H1 (cell line): ENCODE measurements at regions not wholly inside any gene's neighbourhood (a gene's known extent, or its start where the extent isn't known, plus 50 kb on each side); places are given as distances from the start of the nearest gene placed in this dataset.

ENCODE experiments used
- CTCF ChIA-PET: fragments of 300-600 bp; sonication (Branson Sonifier 250); formaldehyde crosslinking; loops from one replicate; lab custom pipeline; 2021; ENCODE audit not compliant: partially characterized antibody; lab: Charles Lee
- POLR2A ChIA-PET: fragments of 300-600 bp; sonication (Branson Sonifier 250); formaldehyde crosslinking; loops from one replicate; lab custom pipeline; 2021; ENCODE audit warnings: inconsistent platforms; ENCODE audit not compliant: partially characterized antibody; lab: Charles Lee
- DNase-seq, 2 experiments: peaks; one replicate each; pipeline versions ENCODE4 v3.0.0 to v3.0.0-alpha.2; 2010 to 2022; ENCODE audit warnings: low spot score in 2 of 2, low read depth in 1 of 2, mixed read lengths in 1 of 2
- FAIRE-seq: peaks from 2 replicates; lab custom pipeline; 2011; peaks lifted over from hg19 to GRCh38; lab: Jason Lieb, UNC
- H2AFZ ChIP-seq: 2 replicates; pipeline ENCODE4 v1.8.1; 2012; ENCODE audit warnings: low read length, inconsistent platforms
- H2AK5ac ChIP-seq: 2 replicates; pipeline ENCODE4 v1.6.1; 2013; ENCODE audit warnings: low read depth, low read length
- H2BK120ac ChIP-seq: replicated peaks from 2 replicates; pipeline ENCODE3; 2013; ENCODE audit warnings: low read depth, low read length, inconsistent platforms
- H2BK12ac ChIP-seq: 2 replicates; pipeline ENCODE4 v1.6.1; 2013; ENCODE audit warnings: low read depth, low read length
- H2BK15ac ChIP-seq: 2 replicates; pipeline ENCODE4 v1.6.1; 2013; ENCODE audit warnings: low read length
- H2BK20ac ChIP-seq: 2 replicates; pipeline ENCODE4 v1.6.1; 2013; ENCODE audit warnings: low read length
- H2BK5ac ChIP-seq: 2 replicates; pipeline ENCODE4 v1.6.1; 2013; ENCODE audit warnings: low read depth, low read length
- H3K14ac ChIP-seq: 2 replicates; pipeline ENCODE4 v1.6.1; 2013; ENCODE audit warnings: inconsistent platforms; ENCODE audit not compliant: insufficient read length
- H3K18ac ChIP-seq: 2 replicates; pipeline ENCODE4 v1.6.1; 2013; ENCODE audit warnings: low read length; ENCODE audit errors: extremely low read depth
- H3K23ac ChIP-seq: 2 replicates; pipeline ENCODE4 v1.6.1; 2013; ENCODE audit warnings: inconsistent platforms; ENCODE audit not compliant: insufficient read length
- H3K23me2 ChIP-seq: 2 replicates; pipeline ENCODE4 v1.6.1; 2013; ENCODE audit warnings: low read depth, low read length
- H3K27ac ChIP-seq: 2 replicates; pipeline ENCODE4 v1.6.1; 2011; ENCODE audit warnings: low read depth, low read length, inconsistent platforms
- H3K27me3 ChIP-seq, 4 experiments: replicated peaks in 1 of 4; 1 replicate in 1 of 4; 2 replicates in 3 of 4; pipeline versions ENCODE4 v1.6.1 to v1.8.1; 2011 to 2013; ENCODE audit warnings: low read length in 3 of 4, mild to moderate bottlenecking in 3 of 4, inconsistent platforms in 2 of 4, mixed read lengths in 2 of 4, moderate library complexity in 1 of 4; ENCODE audit not compliant: control insufficient read depth in 3 of 4, insufficient read depth in 3 of 4; ENCODE audit errors: extremely low read depth in 1 of 4
- H3K36me3 ChIP-seq, 4 experiments: 2 replicates each; pipeline versions ENCODE4 v1.6.1 to v1.8.1; 2011 to 2013; ENCODE audit warnings: mild to moderate bottlenecking in 4 of 4, low read length in 3 of 4, moderate library complexity in 2 of 4, control low read depth in 1 of 4, inconsistent platforms in 1 of 4; ENCODE audit not compliant: insufficient read depth in 4 of 4, control insufficient read depth in 2 of 4
- H3K4ac ChIP-seq: replicated peaks from 2 replicates; pipeline ENCODE3; 2013; ENCODE audit warnings: low read length, low read depth, mixed read lengths, inconsistent platforms; ENCODE audit not compliant: insufficient read length
- H3K4me1 ChIP-seq, 4 experiments: replicated peaks in 1 of 4; 1 replicate in 1 of 4; 2 replicates in 3 of 4; pipeline versions ENCODE4 v1.6.1 to v1.8.1; 2011 to 2013; ENCODE audit warnings: low read length in 3 of 4, inconsistent platforms in 2 of 4, mixed read lengths in 1 of 4; ENCODE audit not compliant: insufficient read depth in 4 of 4, control insufficient read depth in 3 of 4
- H3K4me2 ChIP-seq, 2 experiments: 2 replicates each; pipeline versions ENCODE4 v1.6.1 to v1.8.1; 2011 to 2013; ENCODE audit warnings: low read depth in 2 of 2, low read length in 2 of 2, control low read depth in 1 of 2, inconsistent platforms in 1 of 2, mild to moderate bottlenecking in 1 of 2; ENCODE audit not compliant: insufficient read depth in 1 of 2
- H3K4me3 ChIP-seq, 4 experiments: fragments of 200-600, 300-600 bp in 1 of 4; sonication (generic), shearing (Covaris generic), sonication (Bioruptor Twin) in 1 of 4; 2 replicates each; pipeline versions ENCODE4 v1.5.1 to v1.8.1; 2011 to 2016; ENCODE audit warnings: low read length in 4 of 4, low read depth in 3 of 4, control low read depth in 2 of 4, inconsistent platforms in 2 of 4, mild to moderate bottlenecking in 2 of 4, mixed read lengths in 1 of 4, moderate library complexity in 1 of 4; ENCODE audit not compliant: insufficient read depth in 2 of 4; ENCODE audit errors: extremely low read depth in 1 of 4
- H3K56ac ChIP-seq: replicated peaks from 2 replicates; pipeline ENCODE3; 2013; ENCODE audit warnings: low read depth, mild to moderate bottlenecking, mixed read lengths, low read length, inconsistent platforms; ENCODE audit not compliant: insufficient read length
- H3K79me1 ChIP-seq: 2 replicates; pipeline ENCODE4 v1.6.1; 2013; ENCODE audit warnings: low read depth, low read length, control low read depth
- H3K79me2 ChIP-seq, 2 experiments: 2 replicates each; pipeline versions ENCODE4 v1.6.1 to v1.8.1; 2012 to 2013; ENCODE audit warnings: low read length in 2 of 2, mild to moderate bottlenecking in 2 of 2, inconsistent platforms in 1 of 2; ENCODE audit not compliant: insufficient read depth in 2 of 2, control insufficient read depth in 1 of 2
- H3K9ac ChIP-seq, 4 experiments: replicated peaks in 1 of 4; 1 replicate in 1 of 4; 2 replicates in 3 of 4; pipeline versions ENCODE4 v1.6.1 to v1.8.1; 2011 to 2013; ENCODE audit warnings: low read depth in 3 of 4, low read length in 3 of 4, control low read depth in 2 of 4, mild to moderate bottlenecking in 2 of 4, moderate library complexity in 2 of 4, inconsistent platforms in 1 of 4; ENCODE audit errors: extremely low read depth in 1 of 4
- H3K9me3 ChIP-seq, 2 experiments: 2 replicates each; pipeline versions ENCODE4 v1.6.1 to v1.8.1; 2012 to 2013; ENCODE audit warnings: mild to moderate bottlenecking in 2 of 2, moderate library complexity in 2 of 2, control low read depth in 1 of 2, inconsistent platforms in 1 of 2, low read depth in 1 of 2, low read length in 1 of 2, mixed read lengths in 1 of 2; ENCODE audit not compliant: insufficient read depth in 2 of 2
- H4K20me1 ChIP-seq, 2 experiments: replicated peaks in 1 of 2; 2 replicates each; pipeline versions ENCODE3 to v1.8.1; 2011 to 2013; ENCODE audit warnings: inconsistent platforms in 2 of 2, low read length in 2 of 2, mild to moderate bottlenecking in 1 of 2; ENCODE audit not compliant: insufficient read depth in 2 of 2, control insufficient read depth in 1 of 2
- H4K5ac ChIP-seq: 2 replicates; pipeline ENCODE4 v1.6.1; 2013; ENCODE audit warnings: low read length, low read depth, mixed read lengths, inconsistent platforms; ENCODE audit not compliant: insufficient read length
- H4K8ac ChIP-seq: 2 replicates; pipeline ENCODE4 v1.8.0; 2013; ENCODE audit warnings: mild to moderate bottlenecking, moderate library complexity, low read length, inconsistent platforms; ENCODE audit not compliant: insufficient read depth; ENCODE audit errors: extremely low read depth
- H4K91ac ChIP-seq: replicated peaks from 2 replicates; pipeline ENCODE3; 2013; ENCODE audit warnings: low read length, mixed read lengths, inconsistent platforms; ENCODE audit not compliant: insufficient read length
- SP1 ChIP-seq: IDR thresholded peaks from 2 replicates; pipeline ENCODE4 v1.6.1; 2011; ENCODE audit warnings: low read depth, low read length
- WGBS, 2 experiments: shearing (Covaris generic) in 1 of 2; methylation state at CpG; one replicate each; pipeline versions ENCODE4 v1.1.6 to v1.1.7; 2013 to 2015; ENCODE audit warnings: low lambda C conversion rate in 2 of 2, mixed read lengths in 2 of 2, inconsistent platforms in 1 of 2, low coverage in 1 of 2, missing lambda C conversion rate in 1 of 2; ENCODE audit not compliant: insufficient replicate concordance in 2 of 2, insufficient coverage in 1 of 2, insufficient read length in 1 of 2; ENCODE audit errors: extremely low coverage in 1 of 2, missing lambda C conversion rate in 1 of 2; 5-methylcytosine and 5-hydroxymethylcytosine counted together
- TF ChIP-seq, protein P1 (sequence below): IDR thresholded peaks from 2 replicates; pipeline ENCODE4 v1.6.1; 2012; ENCODE audit warnings: low read length, inconsistent platforms
- TF ChIP-seq, protein P2 (sequence below): IDR thresholded peaks from 2 replicates; pipeline ENCODE4 v1.6.1; 2011; ENCODE audit warnings: low read depth, mild to moderate bottlenecking, low read length; ENCODE audit not compliant: insufficient read depth

DNA sequence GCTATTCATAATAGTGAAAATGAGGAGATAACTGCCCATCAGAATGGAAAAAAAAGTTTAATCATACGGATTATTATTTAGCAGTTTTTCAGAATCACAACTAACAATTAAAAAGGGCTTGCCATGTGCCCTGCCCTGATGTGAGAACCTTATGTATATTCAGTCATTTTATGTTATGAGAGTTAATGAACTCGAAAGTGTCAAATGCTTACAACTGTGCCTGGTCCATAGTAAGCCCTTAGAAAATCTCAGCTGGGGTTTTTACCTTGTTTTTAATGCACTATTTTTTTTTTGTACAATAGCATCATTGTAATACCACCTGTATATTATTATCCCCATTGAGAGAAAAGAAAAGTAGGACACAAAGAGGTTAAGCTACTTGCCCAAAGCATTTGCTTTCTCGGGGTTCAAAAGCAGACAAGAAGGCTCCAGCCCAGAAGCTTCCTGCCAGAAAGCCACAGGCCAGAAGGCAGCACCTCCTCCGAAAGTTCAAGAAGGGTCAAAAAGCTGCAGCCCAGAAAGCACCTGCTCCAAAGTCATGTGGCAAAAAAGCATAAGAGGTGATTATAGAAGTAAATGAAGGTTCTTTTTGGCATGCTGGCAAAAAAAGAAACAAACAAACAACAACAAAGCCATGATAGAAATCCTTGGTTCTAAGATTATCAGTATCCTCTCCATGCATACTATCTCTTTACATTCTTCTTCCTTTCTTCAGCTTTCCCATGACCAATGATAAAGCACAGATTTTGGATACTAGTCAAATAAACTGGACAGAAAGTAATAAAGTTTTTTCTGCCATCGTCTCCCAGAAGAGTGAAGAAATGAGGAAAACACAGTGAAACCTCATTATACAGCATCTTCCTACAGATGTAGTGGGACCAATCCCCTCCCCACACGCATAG lies 59.1 kb upstream of the NAP1L1 start:
- Histone ChIP-seq H3K4me3 (no peak overlapping the region), H3K23me2 (no peaks in the 10 kb centered on the region; the same call in 1 of the 2 replicates), H3K9me3 (no peaks in the 10 kb centered on the region), H2AK5ac (no peak overlapping the region), H4K5ac (no peak overlapping the region), H4K8ac (no peak overlapping the region), H3K36me3 (no peaks in the 10 kb centered on the region), H3K4ac (no peak overlapping the region), H3K79me1 (no peaks in the 10 kb centered on the region), H2BK15ac (no peak overlapping the region), H2BK20ac (no peak overlapping the region), H3K14ac (no peak overlapping the region), H4K20me1 (no peaks in the 10 kb centered on the region), H3K23ac (no peak overlapping the region), H3K79me2 (no peaks in the 10 kb centered on the region), H2BK12ac (no peak overlapping the region), H3K27me3 (no peaks in the 10 kb centered on the region), H3K56ac (no peak overlapping the region), H4K91ac (no peak overlapping the region), H3K9ac (no peak overlapping the region), H3K4me2 (no peak overlapping the region), H3K4me1 (no peaks in the 10 kb centered on the region), H2AFZ (no peak overlapping the region), H2BK120ac (no peak overlapping the region), H3K27ac (no peak overlapping the region), H3K18ac (no peak overlapping the region), H2BK5ac (no peak overlapping the region)
- FAIRE-seq, result no peak
- no peak for DNase-seq
- POLR2A ChIA-PET, result no interaction called here
- 79% methylated on average over 6 of the region's 6 CpGs; no CpG with 5 or more reads in 1 of the 2 experiments for WGBS, 2 experiments
- CTCF ChIA-PET, result no interaction called here
- TF ChIP-seq, protein P1, sequence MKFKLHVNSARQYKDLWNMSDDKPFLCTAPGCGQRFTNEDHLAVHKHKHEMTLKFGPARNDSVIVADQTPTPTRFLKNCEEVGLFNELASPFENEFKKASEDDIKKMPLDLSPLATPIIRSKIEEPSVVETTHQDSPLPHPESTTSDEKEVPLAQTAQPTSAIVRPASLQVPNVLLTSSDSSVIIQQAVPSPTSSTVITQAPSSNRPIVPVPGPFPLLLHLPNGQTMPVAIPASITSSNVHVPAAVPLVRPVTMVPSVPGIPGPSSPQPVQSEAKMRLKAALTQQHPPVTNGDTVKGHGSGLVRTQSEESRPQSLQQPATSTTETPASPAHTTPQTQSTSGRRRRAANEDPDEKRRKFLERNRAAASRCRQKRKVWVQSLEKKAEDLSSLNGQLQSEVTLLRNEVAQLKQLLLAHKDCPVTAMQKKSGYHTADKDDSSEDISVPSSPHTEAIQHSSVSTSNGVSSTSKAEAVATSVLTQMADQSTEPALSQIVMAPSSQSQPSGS, result no peak
- TF ChIP-seq, protein P2, sequence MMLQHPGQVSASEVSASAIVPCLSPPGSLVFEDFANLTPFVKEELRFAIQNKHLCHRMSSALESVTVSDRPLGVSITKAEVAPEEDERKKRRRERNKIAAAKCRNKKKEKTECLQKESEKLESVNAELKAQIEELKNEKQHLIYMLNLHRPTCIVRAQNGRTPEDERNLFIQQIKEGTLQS, result no peak
- no peak for TF ChIP-seq SP1
